NOMO-1 treated with DMSO at 0.1 percent for 48 hours (cell line): ENCODE measurements at regions not wholly inside any gene's neighbourhood (a gene's known extent, or its start where the extent isn't known, plus 50 kb on each side); places are given as distances from the start of the nearest gene placed in this dataset.
A peak's percentile ranks its signal among the peaks of the same experiment; 100 is the strongest.

Experiments
- DNase-seq: peaks from one replicate; lab custom pipeline; 2025; ENCODE audit not compliant: unreplicated experiment; lab: John Stamatoyannopoulos, UW

DNA sequence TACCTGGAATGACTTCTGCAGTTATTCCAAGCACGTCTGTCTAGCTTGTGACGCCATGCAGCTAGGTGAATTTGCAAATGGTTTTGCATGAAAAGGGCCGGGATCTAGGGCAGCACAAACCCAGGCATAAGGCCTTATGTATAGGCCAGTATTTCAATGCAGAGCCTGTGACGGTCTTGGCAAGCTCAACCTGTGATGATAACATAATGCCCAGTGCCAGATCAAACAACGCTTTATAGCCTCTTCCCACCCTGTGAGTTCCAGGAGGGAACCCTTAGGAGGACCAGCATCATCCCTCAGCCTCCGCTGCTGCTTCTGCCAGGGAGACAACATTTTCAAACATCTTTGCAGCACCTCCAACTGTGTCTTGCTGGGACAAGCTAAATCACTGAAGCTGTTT lies 390.7 kb downstream of the INHBA start:
- no peak for DNase-seq

DNA sequence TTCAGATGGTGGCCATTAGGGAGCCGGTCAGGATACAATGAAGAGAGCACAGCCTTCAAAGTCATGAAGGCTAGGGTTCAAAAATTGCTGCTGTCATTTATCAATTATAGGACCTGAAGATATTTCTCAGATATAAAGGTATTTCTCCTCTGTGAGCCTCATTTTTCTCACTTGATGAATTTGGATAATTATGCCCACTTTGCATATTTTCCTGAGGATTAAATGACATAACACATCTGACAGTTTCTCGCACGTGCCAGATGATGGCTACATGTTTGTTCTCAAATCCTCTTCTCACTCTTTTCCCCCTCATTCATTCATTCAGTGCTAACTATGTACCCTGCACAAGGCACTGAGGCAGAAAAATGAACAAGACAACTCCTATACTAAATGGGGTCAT lies 391.6 kb downstream of the INHBA start:
- DNase-seq = no peak

DNA sequence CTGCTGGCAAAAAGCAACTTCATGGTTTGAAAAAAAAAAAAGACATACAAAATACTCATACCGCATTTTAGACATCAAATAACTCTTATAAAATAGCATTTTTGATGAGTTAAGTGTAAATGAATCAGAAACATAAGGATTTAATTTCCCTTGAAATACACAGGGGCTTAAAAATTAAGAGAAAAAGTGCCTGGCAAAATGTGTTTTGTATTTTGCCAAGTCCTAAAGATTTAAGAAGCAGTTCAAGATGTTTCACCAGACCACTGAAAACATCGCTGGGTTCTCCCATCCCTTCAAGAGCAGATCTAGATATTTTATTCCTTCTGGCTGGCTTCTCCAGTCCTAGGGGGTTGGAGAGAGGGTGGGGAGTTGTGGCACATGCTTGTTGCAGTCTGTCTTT lies 396.4 kb downstream of the INHBA start:
- DNase-seq = no peak

DNA sequence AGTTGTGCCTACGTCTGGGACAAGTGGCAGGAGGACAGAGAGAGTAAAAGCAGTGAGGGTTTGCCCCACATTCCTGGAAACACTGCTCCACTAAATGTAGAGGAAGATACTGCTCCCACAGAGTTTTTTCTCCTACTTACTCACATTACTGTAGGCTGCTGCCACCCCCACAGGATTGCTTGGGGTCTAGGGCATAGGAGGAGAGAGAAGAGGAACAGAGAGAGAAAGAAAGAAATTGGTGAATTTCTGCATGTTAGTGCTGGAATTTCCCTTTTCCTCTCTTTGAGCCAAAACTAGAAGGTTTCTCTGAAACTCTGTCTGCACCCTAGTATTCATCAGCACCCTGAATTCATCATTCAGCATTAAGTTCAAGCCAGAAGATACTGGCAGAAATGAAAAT lies 397.9 kb downstream of the INHBA start:
- DNase-seq = no peak

DNA sequence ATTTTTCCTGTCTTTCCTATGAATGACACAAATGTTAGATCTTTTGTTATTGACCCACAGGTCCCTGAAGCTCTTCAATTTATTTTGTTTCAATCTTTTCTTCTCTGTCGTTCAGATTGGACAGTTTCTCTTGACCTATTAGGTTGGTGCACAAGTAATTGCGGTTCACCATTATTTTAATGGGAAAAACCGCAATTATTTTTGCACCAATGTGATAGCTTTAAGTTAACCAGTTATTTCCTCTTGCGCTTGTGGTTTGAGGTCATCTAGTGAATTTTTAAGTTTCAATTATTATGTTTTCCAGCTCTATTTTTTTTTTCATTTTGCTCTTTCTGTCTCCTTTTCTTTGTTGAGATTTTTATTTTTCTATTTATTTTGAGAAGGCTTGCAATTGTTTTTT lies 399.2 kb downstream of the INHBA start:
- DNase-seq = no peak

DNA sequence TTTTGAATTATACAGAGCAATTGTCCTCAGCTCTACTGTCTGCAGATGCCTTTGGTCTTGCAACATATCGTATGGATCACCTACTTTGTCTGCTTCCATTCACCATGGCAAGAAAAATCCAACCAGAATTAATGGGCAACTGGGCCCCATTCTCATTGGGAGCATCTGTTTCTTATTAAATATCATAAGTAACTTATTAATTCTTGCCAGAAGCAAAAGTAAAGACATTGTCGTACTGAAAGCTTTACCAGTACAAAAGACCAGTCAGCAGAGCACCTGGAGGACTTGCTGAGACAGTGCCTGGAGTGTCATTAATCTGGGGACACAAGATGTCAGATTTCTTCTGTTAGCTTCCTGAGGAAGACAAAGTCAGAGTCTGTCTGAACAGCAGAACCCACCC lies 404.5 kb downstream of the INHBA start:
- DNase-seq = no peak

DNA sequence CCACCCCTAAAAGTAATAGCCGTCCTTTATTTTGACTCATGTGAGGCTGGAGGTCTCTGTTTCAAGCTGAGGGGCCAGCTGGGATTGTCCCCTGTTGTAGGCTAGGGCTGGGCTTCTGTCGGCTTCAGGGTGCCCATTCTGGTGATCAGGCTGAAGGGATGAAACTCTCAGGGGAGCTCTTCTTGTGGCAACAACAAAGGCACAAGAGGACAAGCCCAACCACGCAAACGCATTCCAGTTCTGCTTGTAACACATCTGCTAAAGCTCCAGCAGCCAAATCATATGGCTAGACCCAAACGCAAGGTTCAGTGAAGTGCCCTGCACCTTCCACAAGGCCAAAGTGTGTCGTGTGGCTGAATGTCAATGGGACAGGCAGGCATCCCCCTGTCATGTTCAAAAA lies 405.7 kb downstream of the INHBA start:
- DNase-seq = no peak

DNA sequence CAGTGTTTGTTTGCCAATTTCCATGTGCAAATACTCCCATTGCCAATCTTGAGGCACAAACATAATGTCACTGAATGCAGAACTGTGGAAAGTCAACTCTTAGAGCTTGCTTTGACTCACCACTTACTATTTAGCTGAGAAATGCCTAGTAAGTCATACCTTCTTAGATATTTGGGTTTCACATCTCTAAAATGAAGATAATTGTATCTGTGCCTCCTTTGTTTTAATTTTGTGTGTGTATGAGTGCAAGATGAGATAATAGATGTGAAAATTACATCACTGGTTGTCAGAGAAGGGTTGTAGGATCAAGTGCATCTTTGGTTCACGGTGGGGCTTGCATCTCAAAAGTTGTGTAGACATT lies 407.5 kb downstream of the INHBA start:
- DNase-seq = no peak

DNA sequence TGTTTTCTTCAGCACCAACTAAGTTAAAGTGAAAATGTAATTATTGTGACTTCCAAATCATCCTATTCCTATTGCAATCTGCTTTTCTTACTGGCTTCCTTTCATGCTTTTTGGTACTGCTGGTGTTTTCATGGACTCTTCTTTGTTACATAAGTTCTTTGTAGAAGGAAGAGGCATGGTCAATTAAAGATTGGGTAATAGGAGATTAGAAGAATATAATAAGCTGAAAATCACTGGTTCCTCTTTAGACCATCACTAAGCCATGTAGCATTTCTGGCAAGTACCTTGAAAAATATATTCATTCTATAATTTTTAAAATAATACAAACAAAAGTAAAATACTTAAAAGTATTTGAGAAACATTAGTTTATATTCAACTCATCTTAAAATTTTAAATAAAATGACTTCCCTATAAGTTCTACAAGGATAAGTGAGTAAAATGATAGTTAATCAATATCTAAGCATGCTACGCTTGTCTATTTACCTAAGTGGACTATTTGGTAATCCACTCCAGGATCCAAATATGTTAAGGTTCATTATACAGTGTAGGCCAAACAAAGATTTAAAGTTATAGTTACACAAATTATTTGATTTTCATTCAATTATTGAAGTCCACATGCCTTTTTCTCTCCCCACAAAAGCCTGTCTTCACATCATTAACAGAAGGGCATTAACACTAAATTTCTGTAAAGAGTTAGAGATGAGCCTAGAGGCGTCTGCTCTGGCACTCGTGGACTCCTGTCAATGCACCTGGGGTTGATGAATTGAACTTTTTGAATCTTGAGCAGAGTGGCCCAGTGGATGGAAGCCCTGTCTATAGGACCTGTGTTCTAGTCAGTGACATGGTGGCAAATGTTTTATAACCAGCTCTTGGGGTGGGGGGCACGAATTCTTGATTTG lies 408.1 kb downstream of the INHBA start:
- DNase-seq = peak; percentile 90

DNA sequence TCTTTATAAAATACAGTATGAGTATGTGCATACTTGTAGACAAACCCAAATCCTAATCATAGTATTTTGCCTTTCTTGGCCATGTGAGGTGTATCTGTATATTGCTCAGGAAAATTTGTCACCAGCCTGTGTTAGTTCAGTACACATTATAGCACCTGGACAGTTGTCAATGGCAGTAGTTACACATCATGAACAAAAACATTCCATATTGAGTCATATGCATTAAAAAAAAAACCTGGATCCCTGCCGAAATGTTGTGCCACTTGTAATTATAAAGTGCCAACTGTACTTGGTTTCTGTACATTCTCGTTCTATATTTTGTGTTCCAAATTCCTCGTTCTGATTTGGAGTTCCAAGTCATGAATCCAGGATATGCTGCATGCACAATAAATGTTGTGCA lies 410.4 kb downstream of the INHBA start:
- no peak for DNase-seq

DNA sequence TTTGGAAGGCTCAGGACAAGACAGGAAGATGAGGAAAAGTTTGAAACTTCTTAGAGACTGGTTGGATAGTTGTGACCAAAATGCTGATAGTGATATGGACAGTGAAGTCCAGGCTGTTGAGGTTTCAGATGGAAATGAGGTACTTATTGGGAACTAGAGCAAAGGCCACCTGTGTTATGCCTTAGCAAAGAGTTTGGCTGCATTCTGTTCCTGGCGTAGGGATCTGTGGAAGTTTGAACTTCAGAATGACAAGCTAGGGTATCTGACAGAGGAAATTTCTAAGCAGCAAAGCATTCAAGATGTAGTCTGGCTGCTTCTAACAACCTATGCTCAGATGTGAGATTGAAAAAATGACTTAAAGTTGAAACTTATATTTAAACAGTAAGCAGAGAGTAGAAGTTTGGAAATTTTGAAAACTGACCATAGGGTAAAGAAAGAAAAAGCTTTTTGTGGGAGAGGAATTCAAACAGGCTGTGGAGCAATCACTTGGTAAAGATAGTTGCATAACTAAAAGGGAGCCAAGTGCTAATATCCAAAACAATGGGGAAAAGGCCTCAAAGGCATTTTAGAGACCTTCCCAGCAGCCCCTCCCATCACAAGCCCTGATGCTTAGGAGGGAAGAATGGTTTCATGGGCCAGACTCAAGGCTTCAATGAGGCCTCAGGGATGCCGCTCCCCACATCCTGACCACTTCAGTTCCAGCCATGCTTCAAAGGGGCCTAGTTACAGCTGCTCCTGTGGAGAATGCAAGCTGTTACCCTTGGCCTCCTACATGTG lies 415.1 kb downstream of the INHBA start:
- DNase-seq = no peak

DNA sequence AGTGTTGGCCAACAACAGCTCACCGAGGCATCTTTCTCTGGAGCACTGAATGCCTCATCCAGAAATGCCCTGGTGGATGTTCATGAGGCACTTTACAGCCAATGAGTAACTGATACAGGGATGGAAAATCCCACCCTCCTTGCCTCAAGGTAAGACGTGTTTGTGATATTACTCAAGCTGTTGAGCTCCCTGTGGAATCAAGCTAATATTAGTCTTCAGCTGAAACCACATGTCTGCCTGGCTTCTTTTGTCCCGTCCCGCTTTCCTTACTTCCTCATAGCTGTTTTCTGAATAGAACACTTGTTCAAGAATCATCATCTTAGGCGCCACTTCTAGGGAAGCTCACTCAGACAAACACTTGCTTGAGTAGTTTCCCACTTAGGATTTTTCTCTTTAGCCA lies 422.4 kb downstream of the INHBA start:
- no peak for DNase-seq

DNA sequence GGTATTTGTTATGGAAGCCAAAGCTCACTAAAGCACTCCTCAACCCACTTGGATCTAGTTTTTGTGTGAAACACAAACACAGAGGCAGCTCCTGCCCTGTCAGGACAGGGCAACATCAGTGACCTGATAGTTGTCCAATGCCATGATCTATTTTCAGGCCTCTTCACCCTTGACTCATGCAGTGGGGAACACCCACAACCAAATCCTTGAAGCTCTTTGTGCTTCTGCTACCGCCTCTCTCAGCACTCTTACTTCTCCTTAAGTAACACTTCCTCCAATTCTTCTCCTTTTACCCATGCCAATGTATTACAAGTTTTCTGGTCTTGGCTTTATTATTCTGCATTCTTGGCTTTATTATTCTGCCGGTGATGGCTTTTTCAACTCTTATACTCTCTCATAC lies 425.3 kb downstream of the INHBA start:
- DNase-seq = peak; percentile 76

DNA sequence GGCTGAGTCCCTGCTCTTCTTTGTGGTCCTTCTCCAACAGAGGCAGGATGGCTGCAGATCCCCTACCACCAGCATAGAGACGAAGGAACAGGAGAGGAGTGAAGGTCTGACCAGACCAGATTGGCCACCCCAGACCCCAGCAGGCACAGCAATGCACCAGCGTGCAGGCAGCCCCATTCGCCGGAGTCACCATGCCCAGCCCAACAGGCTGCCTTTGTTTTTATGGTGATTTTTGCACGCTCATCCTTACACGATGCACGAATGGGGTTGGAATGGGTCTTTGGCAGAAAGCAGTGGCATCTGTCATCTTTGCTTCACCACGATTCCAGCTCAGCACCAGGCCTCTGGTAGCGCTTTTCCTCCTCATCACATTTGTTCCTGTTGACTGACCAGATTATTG lies 427.6 kb downstream of the INHBA start:
- no peak for DNase-seq

DNA sequence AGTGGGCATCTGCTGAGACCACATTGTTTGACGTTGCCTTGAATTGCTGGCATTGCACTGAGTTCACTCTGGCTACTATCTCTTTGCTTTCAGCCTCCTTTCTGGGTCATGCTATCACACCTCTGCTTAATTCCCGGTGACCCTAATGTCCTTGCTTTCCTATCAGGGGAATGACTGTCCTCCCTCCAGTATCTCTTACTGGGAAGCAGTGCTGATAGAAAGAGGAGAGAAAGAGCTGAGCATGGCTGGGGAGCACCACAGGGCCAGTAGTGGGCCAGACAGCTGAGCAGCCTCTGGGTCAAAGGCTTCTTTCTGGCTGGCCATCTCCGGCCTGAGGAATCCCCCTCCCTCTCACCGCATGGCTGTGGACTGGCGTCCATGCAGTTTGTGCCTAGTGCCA lies 428.7 kb downstream of the INHBA start:
- DNase-seq = no peak

DNA sequence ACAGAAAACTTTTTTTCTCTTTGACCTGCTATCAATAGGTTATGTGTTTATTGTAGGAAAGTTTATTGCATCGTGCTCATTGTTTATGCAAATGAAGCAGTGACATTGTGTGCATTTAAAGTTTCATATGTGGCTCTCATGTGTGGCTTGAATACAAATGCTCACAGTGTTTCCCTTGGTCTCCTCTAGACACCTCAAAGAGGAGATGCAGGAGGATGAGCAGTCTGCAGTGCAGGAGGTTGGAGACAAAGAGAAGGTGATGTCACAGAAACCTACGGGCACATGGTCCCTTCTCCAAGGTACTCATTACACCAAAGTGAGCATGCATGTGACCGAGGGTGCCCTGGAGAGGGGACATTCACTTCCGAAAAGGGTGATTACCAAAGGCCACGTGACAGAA lies 430.2 kb downstream of the INHBA start:
- no peak for DNase-seq

DNA sequence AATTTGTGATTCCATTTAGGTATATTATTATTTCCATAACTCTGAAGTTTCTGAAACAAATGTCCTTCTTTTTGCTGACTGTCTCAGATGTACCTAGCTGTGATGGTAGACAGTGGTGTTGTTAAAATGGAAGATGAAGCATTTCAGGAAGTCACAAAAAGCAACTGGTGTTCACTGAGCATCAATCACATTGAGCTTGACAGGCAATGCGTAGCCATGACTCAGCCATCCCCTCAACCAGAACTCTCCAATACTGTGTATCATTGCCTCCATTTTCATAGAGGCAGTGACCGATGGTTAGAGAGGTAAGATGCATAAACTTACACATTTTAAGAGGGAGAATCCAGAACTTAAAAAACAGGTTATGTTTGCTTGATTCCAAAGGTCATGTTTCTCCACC lies 434.0 kb downstream of the INHBA start:
- peak; percentile 55 for DNase-seq

DNA sequence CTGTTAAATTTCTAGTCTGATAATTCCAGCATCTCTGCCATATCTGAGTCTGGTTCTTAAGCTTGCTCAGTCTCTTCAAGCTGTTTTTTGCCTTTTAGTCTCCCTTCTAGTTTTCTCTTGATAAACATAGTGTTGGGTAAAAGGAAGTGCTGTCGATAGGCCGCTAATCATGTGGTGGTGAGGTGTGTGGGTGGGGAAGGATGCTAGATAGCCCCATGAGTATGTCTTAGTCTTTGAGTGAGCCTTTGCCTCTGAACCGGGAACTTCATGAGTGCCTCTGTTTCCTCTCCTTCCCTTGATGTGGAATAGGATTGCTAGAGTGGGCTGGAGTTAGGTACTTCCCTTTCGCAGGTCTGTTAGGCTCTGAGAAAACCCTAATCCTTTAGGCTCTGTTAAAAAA lies 441.8 kb downstream of the INHBA start:
- no peak for DNase-seq

DNA sequence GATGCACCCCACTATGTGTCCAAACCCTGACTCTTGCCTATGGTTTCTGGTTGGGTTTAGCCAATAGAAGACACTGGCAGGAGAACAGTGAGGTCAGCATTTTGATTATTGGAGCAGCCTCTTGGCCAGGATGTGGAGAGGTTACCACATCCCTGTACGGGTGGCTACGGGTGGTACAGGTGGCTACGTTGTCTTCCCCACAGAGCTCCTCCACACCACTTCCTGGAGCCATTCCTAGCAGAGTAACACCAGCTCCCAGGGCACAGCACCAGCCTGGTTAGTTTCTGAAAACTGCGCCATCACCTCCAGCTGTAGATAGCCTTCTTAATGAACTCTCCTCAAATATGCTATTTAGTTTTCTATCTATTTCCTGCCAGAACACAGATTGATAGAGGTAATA lies 445.2 kb downstream of the INHBA start:
- DNase-seq = no peak

DNA sequence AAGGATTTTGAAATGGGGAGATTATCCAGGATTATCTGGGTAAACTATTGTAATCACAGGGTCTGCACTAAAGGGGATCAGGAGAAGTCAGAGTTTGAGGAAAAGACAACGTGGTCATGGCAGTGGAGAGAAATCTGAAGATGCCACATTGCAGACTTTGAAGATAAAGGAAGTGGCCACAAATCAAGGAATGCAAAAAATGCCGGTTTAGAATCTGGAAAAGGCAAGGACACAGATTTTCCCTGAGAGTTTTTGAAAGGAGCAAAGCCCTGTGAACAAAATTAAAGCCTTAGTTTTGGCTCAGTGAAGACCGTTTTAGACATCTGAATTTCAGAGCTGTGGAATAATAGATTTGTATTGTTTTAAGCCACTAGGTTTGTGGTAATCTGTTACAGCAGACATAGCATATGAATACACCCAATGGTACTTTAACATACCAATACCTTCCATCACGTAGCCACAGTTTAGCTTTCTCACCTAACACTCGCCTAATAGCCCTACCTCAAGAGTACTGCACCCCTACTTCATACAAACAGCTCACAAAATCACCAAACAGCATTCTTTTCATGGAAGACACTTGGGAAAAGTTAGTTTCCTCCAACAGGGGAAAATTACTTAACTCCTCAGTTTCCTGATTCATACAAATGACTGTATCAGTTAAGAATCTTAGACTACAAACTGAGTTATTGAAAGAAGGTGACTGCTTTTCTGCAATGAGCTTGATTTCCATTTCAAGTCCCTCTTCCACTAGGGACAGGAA lies 446.5 kb downstream of the INHBA start:
- no peak for DNase-seq

DNA sequence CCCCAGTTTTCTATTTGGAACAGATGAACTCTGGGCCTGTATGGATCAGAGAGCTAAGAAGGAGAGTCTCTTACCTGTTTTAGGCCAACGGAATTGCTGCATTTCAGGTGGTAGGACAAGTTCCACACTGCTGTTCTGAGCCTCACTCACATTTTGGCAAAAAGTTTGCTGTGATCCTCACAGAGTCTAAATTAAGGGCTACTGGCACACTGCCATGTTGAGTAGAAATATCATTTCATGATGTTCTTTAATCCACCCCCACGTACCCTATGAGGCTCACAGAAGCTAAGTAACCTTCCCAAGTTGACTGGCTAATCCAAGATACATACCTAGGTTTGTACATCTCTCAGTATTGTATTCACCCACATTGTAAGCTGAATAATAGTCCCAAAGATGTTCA lies 447.2 kb downstream of the INHBA start:
- no peak for DNase-seq

DNA sequence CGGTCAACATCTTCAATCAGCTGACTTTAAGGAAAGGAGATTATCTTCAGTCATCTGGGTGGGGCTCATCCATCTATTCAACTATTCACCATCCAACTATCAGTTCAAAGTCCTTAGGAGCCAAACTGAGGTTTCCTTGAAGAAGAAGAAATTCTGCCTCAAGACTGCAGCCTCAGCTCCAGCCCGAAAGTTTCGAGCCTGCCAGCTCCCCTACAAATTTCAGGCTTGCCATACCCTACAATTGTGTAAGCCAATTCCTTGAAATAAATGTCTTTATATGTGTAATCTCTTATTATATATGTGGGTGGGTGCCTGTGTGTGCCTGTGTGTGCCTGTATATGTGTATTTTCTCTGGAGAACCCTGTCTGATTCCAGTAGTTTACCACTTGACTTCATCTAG lies 447.8 kb downstream of the INHBA start:
- no peak for DNase-seq
